Lower leg skin (tissue), 3 donors: ENCODE measurements at regions not wholly inside any gene's neighbourhood (a gene's known extent, or its start where the extent isn't known, plus 50 kb on each side); places are given as distances from the start of the nearest gene placed in this dataset.

Source experiments
- CTCF ChIP-seq, 3 donors: fragments of 450-650 bp; IDR thresholded peaks; one replicate each; pipeline ENCODE4 v1.5.1; 2016; ENCODE audit warnings: antibody characterized with exemption in 3 of 3, mild to moderate bottlenecking in 3 of 3, moderate library complexity in 2 of 3
- POLR2A ChIP-seq, 2 donors: fragments of 450-650 bp; IDR thresholded peaks; one replicate each; pipeline ENCODE4 v1.6.1; 2016 to 2017; ENCODE audit warnings: antibody characterized with exemption in 2 of 2, mild to moderate bottlenecking in 1 of 2, moderate library complexity in 1 of 2

- TF ChIP-seq POLR2A (IDR thresholded peaks at IDR 0.05) (no peak), CTCF (IDR thresholded peaks at IDR 0.05) (no peak)
Observed at GRCh38 chr14:97221572-97222285, 424.5 kb downstream of the VRK1 start.
